ENCODE measurements at regions not wholly inside any gene's neighbourhood (a gene's known extent, or its start where the extent isn't known, plus 50 kb on each side); places are given as distances from the start of the nearest gene placed in this dataset.

GRCh38 chr4:38280323-38280706, 320.1 kb downstream of the PTTG2 start:
- ATAC-seq = no peak
- WGBS = 91% methylated on average over 4 of the region's 4 CpGs

GRCh38 chr4:38281371-38282071, 321.3 kb downstream of the PTTG2 start:
- no peaks in the 10 kb centered on the region for H3K27me3 ChIP-seq (ENCODE audit: control insufficient read depth, insufficient read depth)
- ATAC-seq (peak in 1 of 2 donors; percentile 43), DNase-seq (no peak)
- no peak overlapping the region for H3K4me3 ChIP-seq (ENCODE audit: low read length)
- no peak overlapping the region for H3K27ac ChIP-seq (ENCODE audit: low read length)
- no peaks in the 10 kb centered on the region for H3K9me3 ChIP-seq (ENCODE audit: control insufficient read depth, low read length)
- no peaks in the 10 kb centered on the region for H3K4me1 ChIP-seq (ENCODE audit: control insufficient read depth, insufficient read depth, low read length)
- intact Hi-C loops (cut with DNase I) = no loop called here
- 42% methylated on average over 2 of the region's 2 CpGs for WGBS

More at GRCh38 chr4:38280323-38280706, 320.1 kb downstream of the PTTG2 start:
- Histone ChIP-seq H3K4me1 (ENCODE audit: control insufficient read depth, insufficient read depth, low read length) (no peaks in the 10 kb centered on the region), H3K9me3 (ENCODE audit: control insufficient read depth, low read length) (no peaks in the 10 kb centered on the region), H3K4me3 (ENCODE audit: low read length) (no peak overlapping the region), H3K27ac (ENCODE audit: low read length) (no peak overlapping the region), H3K27me3 (ENCODE audit: control insufficient read depth, insufficient read depth) (no peaks in the 10 kb centered on the region)
- intact Hi-C loops (cut with DNase I) = no loop called here
- DNase-seq = no peak

GRCh38 chr4:38283724-38284123, 323.5 kb downstream of the PTTG2 start:
- H3K27ac ChIP-seq (ENCODE audit: low read length) = no peak overlapping the region
- H3K4me3 ChIP-seq (ENCODE audit: low read length) = no peak overlapping the region
- no peaks in the 10 kb centered on the region for H3K27me3 ChIP-seq (ENCODE audit: control insufficient read depth, insufficient read depth)
- H3K9me3 ChIP-seq (ENCODE audit: control insufficient read depth, low read length) = no peaks in the 10 kb centered on the region
- 94% methylated on average over 3 of the region's 3 CpGs for WGBS
- intact Hi-C loops (cut with DNase I) = no loop called here
- no peaks in the 10 kb centered on the region for H3K4me1 ChIP-seq (ENCODE audit: control insufficient read depth, insufficient read depth, low read length)
- DNase-seq (no peak), ATAC-seq (no peak)

- Histone ChIP-seq H3K4me1 (ENCODE audit: control insufficient read depth, insufficient read depth, low read length) (no peaks in the 10 kb centered on the region), H3K4me3 (ENCODE audit: low read length) (no peak overlapping the region), H3K9me3 (ENCODE audit: control insufficient read depth, low read length) (no peaks in the 10 kb centered on the region), H3K27ac (ENCODE audit: low read length) (no peak overlapping the region), H3K27me3 (ENCODE audit: control insufficient read depth, insufficient read depth) (no peaks in the 10 kb centered on the region)
- intact Hi-C loops (cut with DNase I) = no loop called here
- ATAC-seq = no peak
- WGBS = 45% methylated on average over 2 of the region's 2 CpGs
- DNase-seq = no peak
Observed at GRCh38 chr4:38284294-38285030, 324.3 kb downstream of the PTTG2 start.

- Histone ChIP-seq H3K27me3 (ENCODE audit: control insufficient read depth, insufficient read depth) (no peaks in the 10 kb centered on the region), H3K4me3 (ENCODE audit: low read length) (no peak overlapping the region), H3K4me1 (ENCODE audit: control insufficient read depth, insufficient read depth, low read length) (no peaks in the 10 kb centered on the region), H3K9me3 (ENCODE audit: control insufficient read depth, low read length) (no peaks in the 10 kb centered on the region), H3K27ac (ENCODE audit: low read length) (no peak overlapping the region)
- no peak for DNase-seq
- intact Hi-C loops (cut with DNase I) = no loop called here
- ATAC-seq = no peak
- 71% methylated on average over 10 of the region's 10 CpGs for WGBS
Observed at GRCh38 chr4:38287101-38287851, 327.1 kb downstream of the PTTG2 start.

GRCh38 chr4:38289553-38289952, 329.4 kb downstream of the PTTG2 start:
- H3K4me1 ChIP-seq (ENCODE audit: control insufficient read depth, insufficient read depth, low read length) = no peaks in the 10 kb centered on the region
- H3K27ac ChIP-seq (ENCODE audit: low read length) = no peak overlapping the region
- DNase-seq = no peak
- no peak for ATAC-seq
- WGBS = 84% methylated on average over 1 of the region's 1 CpG
- intact Hi-C loops (cut with DNase I) = no loop called here
- no peaks in the 10 kb centered on the region for H3K27me3 ChIP-seq (ENCODE audit: control insufficient read depth, insufficient read depth)
- no peak overlapping the region for H3K4me3 ChIP-seq (ENCODE audit: low read length)
- no peaks in the 10 kb centered on the region for H3K9me3 ChIP-seq (ENCODE audit: control insufficient read depth, low read length)

- no peak for ATAC-seq
- Histone ChIP-seq H3K9me3 (ENCODE audit: control insufficient read depth, low read length) (no peaks in the 10 kb centered on the region), H3K27ac (ENCODE audit: low read length) (no peak overlapping the region), H3K4me3 (ENCODE audit: low read length) (no peak overlapping the region), H3K4me1 (ENCODE audit: control insufficient read depth, insufficient read depth, low read length) (no peaks in the 10 kb centered on the region), H3K27me3 (ENCODE audit: control insufficient read depth, insufficient read depth) (no peaks in the 10 kb centered on the region)
- WGBS = 76% methylated on average over 3 of the region's 3 CpGs
- DNase-seq = no peak
- intact Hi-C loops (cut with DNase I) = no loop called here
Observed at GRCh38 chr4:38290366-38290765, 330.2 kb downstream of the PTTG2 start.

GRCh38 chr4:38290914-38291313, 330.7 kb downstream of the PTTG2 start:
- Histone ChIP-seq H3K4me1 (ENCODE audit: control insufficient read depth, insufficient read depth, low read length) (no peaks in the 10 kb centered on the region), H3K9me3 (ENCODE audit: control insufficient read depth, low read length) (no peaks in the 10 kb centered on the region), H3K27ac (ENCODE audit: low read length) (no peak overlapping the region), H3K27me3 (ENCODE audit: control insufficient read depth, insufficient read depth) (no peaks in the 10 kb centered on the region), H3K4me3 (ENCODE audit: low read length) (no peak overlapping the region)
- no peak for DNase-seq
- no peak for ATAC-seq
- 65% methylated on average over 1 of the region's 1 CpG for WGBS
- intact Hi-C loops (cut with DNase I) = no loop called here

- DNase-seq (no peak), ATAC-seq (no peak)
- H3K27ac ChIP-seq (ENCODE audit: low read length) = no peak overlapping the region
- H3K4me3 ChIP-seq (ENCODE audit: low read length) = no peak overlapping the region
- H3K27me3 ChIP-seq (ENCODE audit: control insufficient read depth, insufficient read depth) = no peaks in the 10 kb centered on the region
- no peaks in the 10 kb centered on the region for H3K9me3 ChIP-seq (ENCODE audit: control insufficient read depth, low read length)
- intact Hi-C loops (cut with DNase I) = no loop called here
- H3K4me1 ChIP-seq (ENCODE audit: control insufficient read depth, insufficient read depth, low read length) = no peaks in the 10 kb centered on the region
- WGBS = 36% methylated on average over 1 of the region's 1 CpG
Observed at GRCh38 chr4:38292529-38292928, 332.3 kb downstream of the PTTG2 start.

- ATAC-seq (no peak), DNase-seq (no peak)
- no peaks in the 10 kb centered on the region for H3K9me3 ChIP-seq (ENCODE audit: control insufficient read depth, low read length)
- H3K4me1 ChIP-seq (ENCODE audit: control insufficient read depth, insufficient read depth, low read length) = no peaks in the 10 kb centered on the region
- no peaks in the 10 kb centered on the region for H3K27me3 ChIP-seq (ENCODE audit: control insufficient read depth, insufficient read depth)
- no peak overlapping the region for H3K4me3 ChIP-seq (ENCODE audit: low read length)
- no peak overlapping the region for H3K27ac ChIP-seq (ENCODE audit: low read length)
- intact Hi-C loops (cut with DNase I) = no loop called here
- 91% methylated on average over 1 of the region's 1 CpG for WGBS
Observed at GRCh38 chr4:38294238-38294637, 334.0 kb downstream of the PTTG2 start.

- intact Hi-C loops (cut with DNase I) = no loop called here
- ATAC-seq (no peak), DNase-seq (no peak)
- Histone ChIP-seq H3K4me3 (ENCODE audit: low read length) (no peak overlapping the region), H3K4me1 (ENCODE audit: control insufficient read depth, insufficient read depth, low read length) (no peaks in the 10 kb centered on the region), H3K27me3 (ENCODE audit: control insufficient read depth, insufficient read depth) (no peaks in the 10 kb centered on the region), H3K9me3 (ENCODE audit: control insufficient read depth, low read length) (no peaks in the 10 kb centered on the region), H3K27ac (ENCODE audit: low read length) (no peak overlapping the region)
- WGBS = 84% methylated on average over 3 of the region's 3 CpGs
Observed at GRCh38 chr4:38297061-38297460, 336.9 kb downstream of the PTTG2 start.

Data from right cardiac atrium (tissue), 5 donors.